IMR-90 (cell line): ENCODE measurements at regions not wholly inside any gene's neighbourhood (a gene's known extent, or its start where the extent isn't known, plus 50 kb on each side); places are given as distances from the start of the nearest gene placed in this dataset.

Experiments used
- BHLHE40 ChIP-seq: fragments of 150-350 bp; IDR thresholded peaks from 2 replicates; pipeline ENCODE4 v1.6.1; 2016; ENCODE audit warnings: mild to moderate bottlenecking, low read depth, low read length
- CEBPB ChIP-seq: IDR thresholded peaks from 2 replicates; pipeline ENCODE4 v1.6.1; 2012; ENCODE audit warnings: low read depth, low read length, improper control_type of control experiment
- MAFK ChIP-seq: IDR thresholded peaks from 2 replicates; pipeline ENCODE4 v1.6.1; 2012; ENCODE audit warnings: low read depth, low read length, improper control_type of control experiment
- NFE2L2 ChIP-seq: fragments of 150-350 bp; IDR thresholded peaks from 2 replicates; pipeline ENCODE4 v1.6.1; 2016; ENCODE audit warnings: low read depth, mild to moderate bottlenecking, low read length
- POLR2A ChIP-seq: IDR thresholded peaks from 2 replicates; pipeline ENCODE4 v1.6.1; 2012; ENCODE audit warnings: mild to moderate bottlenecking, low read depth, low read length
- RCOR1 ChIP-seq: IDR thresholded peaks from 2 replicates; pipeline ENCODE4 v1.6.1; 2012; ENCODE audit warnings: mild to moderate bottlenecking, low read length, improper control_type of control experiment; ENCODE audit not compliant: insufficient replicate concordance
- RFX5 ChIP-seq: IDR thresholded peaks from 2 replicates; pipeline ENCODE4 v1.8.0; 2012; ENCODE audit warnings: low read depth, mild to moderate bottlenecking, low read length, moderate library complexity
- TF ChIP-seq, protein P1 (sequence below): conservative IDR thresholded peaks from 2 replicates; pipeline ENCODE4 v1.5.1; 2012; ENCODE audit warnings: mild to moderate bottlenecking, low read depth, low read length, improper control_type of control experiment
- TF ChIP-seq, protein P2 (sequence below): fragments of 150-350 bp; IDR thresholded peaks from 2 replicates; pipeline ENCODE4 v1.6.1; 2016; ENCODE audit warnings: low read depth, mild to moderate bottlenecking, low read length, moderate library complexity, borderline replicate concordance

DNA sequence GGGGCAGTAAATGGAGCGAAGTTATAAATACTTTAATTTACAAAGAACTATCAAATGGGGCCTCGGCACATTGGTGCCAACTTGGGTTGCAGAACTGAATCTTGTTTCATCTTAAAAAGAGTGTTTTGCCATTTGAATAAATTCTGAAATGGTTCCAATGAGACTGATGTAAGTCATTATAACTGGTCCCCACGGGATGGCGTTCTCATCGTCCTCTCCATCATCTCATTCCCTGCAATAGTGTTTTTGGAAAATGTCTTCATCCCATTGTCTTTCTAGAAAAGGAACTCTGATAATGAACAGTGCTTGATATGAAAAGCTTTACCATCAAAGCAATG is 422.0 kb upstream of the ID2 start:
- TF ChIP-seq, protein P1, sequence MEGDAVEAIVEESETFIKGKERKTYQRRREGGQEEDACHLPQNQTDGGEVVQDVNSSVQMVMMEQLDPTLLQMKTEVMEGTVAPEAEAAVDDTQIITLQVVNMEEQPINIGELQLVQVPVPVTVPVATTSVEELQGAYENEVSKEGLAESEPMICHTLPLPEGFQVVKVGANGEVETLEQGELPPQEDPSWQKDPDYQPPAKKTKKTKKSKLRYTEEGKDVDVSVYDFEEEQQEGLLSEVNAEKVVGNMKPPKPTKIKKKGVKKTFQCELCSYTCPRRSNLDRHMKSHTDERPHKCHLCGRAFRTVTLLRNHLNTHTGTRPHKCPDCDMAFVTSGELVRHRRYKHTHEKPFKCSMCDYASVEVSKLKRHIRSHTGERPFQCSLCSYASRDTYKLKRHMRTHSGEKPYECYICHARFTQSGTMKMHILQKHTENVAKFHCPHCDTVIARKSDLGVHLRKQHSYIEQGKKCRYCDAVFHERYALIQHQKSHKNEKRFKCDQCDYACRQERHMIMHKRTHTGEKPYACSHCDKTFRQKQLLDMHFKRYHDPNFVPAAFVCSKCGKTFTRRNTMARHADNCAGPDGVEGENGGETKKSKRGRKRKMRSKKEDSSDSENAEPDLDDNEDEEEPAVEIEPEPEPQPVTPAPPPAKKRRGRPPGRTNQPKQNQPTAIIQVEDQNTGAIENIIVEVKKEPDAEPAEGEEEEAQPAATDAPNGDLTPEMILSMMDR = no peak
- TF ChIP-seq POLR2A (no peak), BHLHE40 (no peak), CEBPB (no peak), RCOR1 (no peak), MAFK (no peak), NFE2L2 (no peak), RFX5 (no peak)
- TF ChIP-seq, protein P2, sequence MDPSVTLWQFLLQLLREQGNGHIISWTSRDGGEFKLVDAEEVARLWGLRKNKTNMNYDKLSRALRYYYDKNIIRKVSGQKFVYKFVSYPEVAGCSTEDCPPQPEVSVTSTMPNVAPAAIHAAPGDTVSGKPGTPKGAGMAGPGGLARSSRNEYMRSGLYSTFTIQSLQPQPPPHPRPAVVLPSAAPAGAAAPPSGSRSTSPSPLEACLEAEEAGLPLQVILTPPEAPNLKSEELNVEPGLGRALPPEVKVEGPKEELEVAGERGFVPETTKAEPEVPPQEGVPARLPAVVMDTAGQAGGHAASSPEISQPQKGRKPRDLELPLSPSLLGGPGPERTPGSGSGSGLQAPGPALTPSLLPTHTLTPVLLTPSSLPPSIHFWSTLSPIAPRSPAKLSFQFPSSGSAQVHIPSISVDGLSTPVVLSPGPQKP = no peak
